ENCODE measurements at regions not wholly inside any gene's neighbourhood (a gene's known extent, or its start where the extent isn't known, plus 50 kb on each side); places are given as distances from the start of the nearest gene placed in this dataset.

DNA sequence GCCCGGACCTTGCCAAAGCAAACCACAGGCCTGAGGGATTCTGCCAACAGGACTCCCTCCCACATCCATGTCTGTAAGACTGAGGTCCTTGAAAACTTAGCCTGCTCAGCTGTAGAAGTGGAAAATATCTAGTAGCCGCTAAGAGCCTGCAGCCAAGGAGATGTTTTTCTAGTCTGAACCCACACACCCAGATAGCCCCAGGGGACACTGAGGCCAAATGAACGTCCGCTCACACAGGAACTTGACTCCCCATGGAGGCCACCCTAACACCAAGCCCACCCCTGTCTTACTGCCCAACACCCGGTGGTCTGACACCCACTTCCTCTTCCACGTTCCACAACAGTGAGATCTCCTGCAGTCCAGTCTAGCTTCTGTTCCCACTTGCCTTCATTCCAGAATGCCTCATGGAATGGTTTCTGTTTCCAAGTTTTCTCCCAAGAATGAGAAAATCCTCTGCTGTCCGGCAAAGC, 174.8 kb downstream of the PLPP3 start:
- H3K4me3 ChIP-seq (ENCODE audit: low read depth, poor library complexity, severe bottlenecking), result no peak overlapping the region
- WGBS, 2 donors, result 50 to 58% methylated on average over 7 of the region's 7 CpGs
- no peak for DNase-seq (ENCODE audit: low spot score in 2 of 2)
- intact Hi-C loops (cut with DNase I; ENCODE audit: low total_unique reads), result no loop called here
- TF ChIP-seq, protein P1, sequence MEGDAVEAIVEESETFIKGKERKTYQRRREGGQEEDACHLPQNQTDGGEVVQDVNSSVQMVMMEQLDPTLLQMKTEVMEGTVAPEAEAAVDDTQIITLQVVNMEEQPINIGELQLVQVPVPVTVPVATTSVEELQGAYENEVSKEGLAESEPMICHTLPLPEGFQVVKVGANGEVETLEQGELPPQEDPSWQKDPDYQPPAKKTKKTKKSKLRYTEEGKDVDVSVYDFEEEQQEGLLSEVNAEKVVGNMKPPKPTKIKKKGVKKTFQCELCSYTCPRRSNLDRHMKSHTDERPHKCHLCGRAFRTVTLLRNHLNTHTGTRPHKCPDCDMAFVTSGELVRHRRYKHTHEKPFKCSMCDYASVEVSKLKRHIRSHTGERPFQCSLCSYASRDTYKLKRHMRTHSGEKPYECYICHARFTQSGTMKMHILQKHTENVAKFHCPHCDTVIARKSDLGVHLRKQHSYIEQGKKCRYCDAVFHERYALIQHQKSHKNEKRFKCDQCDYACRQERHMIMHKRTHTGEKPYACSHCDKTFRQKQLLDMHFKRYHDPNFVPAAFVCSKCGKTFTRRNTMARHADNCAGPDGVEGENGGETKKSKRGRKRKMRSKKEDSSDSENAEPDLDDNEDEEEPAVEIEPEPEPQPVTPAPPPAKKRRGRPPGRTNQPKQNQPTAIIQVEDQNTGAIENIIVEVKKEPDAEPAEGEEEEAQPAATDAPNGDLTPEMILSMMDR (IDR thresholded peaks at IDR 0.05), result no peak
- no peak for TF ChIP-seq POLR2A (IDR thresholded peaks at IDR 0.05)

DNA sequence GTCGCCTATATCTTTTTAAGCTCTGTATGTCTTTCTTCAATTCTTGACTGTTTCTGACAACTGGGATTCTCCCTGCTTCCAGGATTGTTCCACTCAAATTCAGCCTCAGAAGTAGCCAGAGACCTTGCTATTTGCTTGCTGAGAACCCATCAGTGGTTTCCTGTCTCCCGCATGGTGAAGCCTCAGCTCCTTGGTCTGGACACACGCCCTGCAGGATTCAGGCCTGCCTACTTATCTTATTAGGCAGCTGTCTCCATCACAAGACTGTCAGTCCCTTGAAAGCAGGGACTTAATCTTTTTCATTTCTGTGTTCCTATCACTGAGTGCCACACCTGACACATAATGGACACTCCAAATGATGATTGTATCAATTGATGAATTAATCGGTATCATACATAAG, 175.3 kb downstream of the PLPP3 start:
- WGBS, 2 donors, result 67 to 74% methylated on average over 4 of the region's 4 CpGs
- no peak for DNase-seq (ENCODE audit: low spot score in 2 of 2)
- TF ChIP-seq, protein P1 (IDR thresholded peaks at IDR 0.05), result no peak
- intact Hi-C loops (cut with DNase I; ENCODE audit: low total_unique reads), result no loop called here
- no peak overlapping the region for H3K4me3 ChIP-seq (ENCODE audit: low read depth, poor library complexity, severe bottlenecking)

DNA sequence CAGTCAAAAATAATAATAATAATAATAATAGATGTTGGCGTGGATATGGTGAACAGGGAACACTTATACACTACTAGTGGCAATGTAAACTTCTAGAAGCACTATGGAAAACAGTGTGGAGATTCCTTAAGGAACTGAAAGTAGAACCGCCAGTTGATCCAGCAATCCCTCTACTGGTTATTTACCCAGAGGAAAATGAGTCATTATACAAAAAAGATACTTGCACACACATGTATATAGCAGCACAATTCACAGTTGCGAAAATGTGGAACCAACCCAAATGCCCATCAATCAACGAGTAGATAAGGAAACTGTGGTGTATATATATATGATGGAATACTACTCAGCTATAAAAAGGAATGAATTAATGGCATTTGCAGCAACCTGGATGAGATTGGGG, 176.0 kb downstream of the PLPP3 start:
- WGBS, 2 donors, result 61 to 72% methylated on average over 4 of the region's 4 CpGs
- H3K4me3 ChIP-seq (ENCODE audit: low read depth, poor library complexity, severe bottlenecking), result no peak overlapping the region
- intact Hi-C loops (cut with DNase I; ENCODE audit: low total_unique reads), result no loop called here
- no peak for DNase-seq (ENCODE audit: low spot score in 2 of 2)
- TF ChIP-seq, protein P1 (IDR thresholded peaks at IDR 0.05), result no peak
- TF ChIP-seq POLR2A (IDR thresholded peaks at IDR 0.05), result no peak

DNA sequence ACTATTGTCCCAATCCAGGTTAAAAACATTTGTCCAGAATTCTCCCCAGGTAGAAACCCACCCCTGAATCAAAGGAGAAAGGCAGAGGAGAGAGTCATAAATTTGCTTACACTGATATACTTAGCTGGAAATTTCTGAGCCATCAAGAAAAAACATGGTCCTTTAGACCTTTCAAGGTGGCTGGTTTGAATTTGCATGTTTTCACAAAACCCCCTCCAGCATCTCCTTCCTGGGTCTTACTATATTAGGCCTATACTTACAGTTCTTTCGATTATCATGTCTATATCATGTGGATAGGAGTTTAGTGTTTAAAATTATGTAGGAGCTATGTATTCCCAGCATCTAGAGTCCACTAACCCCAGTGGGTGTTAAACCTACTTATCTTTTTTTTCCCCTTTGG, 178.2 kb downstream of the PLPP3 start:
- TF ChIP-seq, protein P1 (IDR thresholded peaks at IDR 0.05), result no peak
- TF ChIP-seq POLR2A (IDR thresholded peaks at IDR 0.05), result no peak
- 90 to 95% methylated on average over 1 of the region's 1 CpG for WGBS, 2 donors
- no peak for DNase-seq (ENCODE audit: low spot score in 2 of 2)
- intact Hi-C loops (cut with DNase I; ENCODE audit: low total_unique reads), result no loop called here
- no peak overlapping the region for H3K4me3 ChIP-seq (ENCODE audit: low read depth, poor library complexity, severe bottlenecking)

DNA sequence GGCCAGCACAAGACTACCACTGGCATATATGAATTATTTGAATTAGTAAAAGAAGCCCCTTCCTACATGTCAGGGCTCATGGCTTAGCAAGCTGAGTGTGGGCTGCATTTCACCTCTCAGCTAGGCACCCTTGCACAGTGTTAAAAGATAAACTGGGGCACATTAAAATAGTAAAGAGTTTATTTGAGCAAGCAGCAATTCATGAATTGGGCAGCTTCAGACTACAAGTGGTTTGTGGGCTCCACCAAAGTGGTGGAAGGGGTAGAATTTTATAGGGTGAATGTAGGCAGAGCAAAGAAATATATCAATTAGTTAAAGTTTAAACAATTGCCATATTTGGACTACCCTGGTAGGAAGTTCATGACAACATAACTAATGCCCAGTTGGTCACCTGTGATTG, 178.8 kb downstream of the PLPP3 start:
- TF ChIP-seq POLR2A (IDR thresholded peaks at IDR 0.05), result no peak
- TF ChIP-seq, protein P1 (IDR thresholded peaks at IDR 0.05), result no peak
- intact Hi-C loops (cut with DNase I; ENCODE audit: low total_unique reads), result no loop called here
- no peak overlapping the region for H3K4me3 ChIP-seq (ENCODE audit: low read depth, poor library complexity, severe bottlenecking)
- no peak for DNase-seq (ENCODE audit: low spot score in 2 of 2)

DNA sequence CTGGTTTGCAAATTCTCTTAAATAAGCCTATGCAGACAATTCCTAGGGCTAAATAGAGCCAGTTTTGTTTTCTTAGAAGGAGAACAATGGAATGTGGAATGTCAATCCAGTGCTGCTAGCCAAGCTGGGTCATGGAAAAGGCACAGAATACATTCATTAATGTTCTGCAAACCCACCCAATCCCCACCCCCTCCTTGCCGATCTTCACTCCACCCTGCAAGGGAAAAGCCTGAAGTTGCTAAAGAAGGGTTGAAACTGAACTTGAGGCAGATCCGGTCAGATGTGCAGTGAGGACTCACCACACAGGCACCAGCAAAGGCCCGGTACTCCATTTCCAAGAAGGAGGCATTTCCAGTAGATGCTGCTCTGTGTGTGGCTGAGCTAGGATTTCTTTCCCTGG, 179.6 kb downstream of the PLPP3 start:
- intact Hi-C loops (cut with DNase I; ENCODE audit: low total_unique reads), result no loop called here
- DNase-seq (ENCODE audit: low spot score in 2 of 2), result no peak
- no peak overlapping the region for H3K4me3 ChIP-seq (ENCODE audit: low read depth, poor library complexity, severe bottlenecking)
- WGBS, 2 donors, result 62 to 74% methylated on average over 3 of the region's 3 CpGs
- no peak for TF ChIP-seq POLR2A (IDR thresholded peaks at IDR 0.05)
- TF ChIP-seq, protein P1 (IDR thresholded peaks at IDR 0.05), result no peak

Measured in lower leg skin (tissue), 4 donors.